Gastrocnemius medialis (tissue), 4 donors: ENCODE measurements at regions not wholly inside any gene's neighbourhood (a gene's known extent, or its start where the extent isn't known, plus 50 kb on each side); places are given as distances from the start of the nearest gene placed in this dataset.

Experiments
- ATAC-seq, 2 donors: fragments of 150-250 bp; one replicate each; pipeline ENCODE4 v1.9.1; 2016
- DNase-seq, 2 donors: peaks; one replicate each; pipeline ENCODE4 v3.0.0-alpha.2; 2019
- H3K27ac ChIP-seq, 4 donors: fragments of 200-600 bp; sonication (generic); 1 replicate in 1 of 4; 2 replicates in 3 of 4; pipeline ENCODE4 v1.5.1; 2016 to 2018; ENCODE audit warnings: mild to moderate bottlenecking in 2 of 4, moderate library complexity in 1 of 4
- H3K27me3 ChIP-seq, 3 donors: fragments of 200-600 bp; sonication (generic) in 2 of 3; 1 replicate in 1 of 3; 2 replicates in 2 of 3; pipeline versions ENCODE4 v1.5.1 to v1.6.0; 2016 to 2019; ENCODE audit warnings: mild to moderate bottlenecking in 1 of 3, moderate library complexity in 1 of 3
- H3K36me3 ChIP-seq, 2 donors: fragments of 200-600 bp; sonication (generic) in 1 of 2; one replicate each; pipeline ENCODE4 v1.5.1; 2017 to 2018
- H3K4me1 ChIP-seq, 2 donors: fragments of 200-600 bp; sonication (generic) in 1 of 2; one replicate each; pipeline ENCODE4 v1.5.1; 2016 to 2017; ENCODE audit warnings: mild to moderate bottlenecking in 2 of 2
- H3K4me3 ChIP-seq, 4 donors: fragments of 200-600 bp; sonication (generic) in 3 of 4; 1 replicate in 1 of 4; 2 replicates in 3 of 4; pipeline ENCODE4 v1.5.1; 2016 to 2019; ENCODE audit warnings: mild to moderate bottlenecking in 2 of 4
- H3K9me3 ChIP-seq, 3 donors: fragments of 200-600 bp; sonication (generic) in 2 of 3; 1 replicate in 1 of 3; 2 replicates in 2 of 3; pipeline ENCODE4 v1.5.1; 2016 to 2019
- CTCF ChIP-seq, 5 experiments: fragments of 450-650 bp in 3 of 5; fragments of 200-600 bp in 2 of 5; sonication (generic) in 2 of 5; IDR thresholded peaks in 4 of 5; conservative IDR thresholded peaks in 1 of 5; 1 replicate in 4 of 5; 2 replicates in 1 of 5; pipeline ENCODE4 v1.5.1; 2016 to 2019; ENCODE audit warnings: antibody characterized with exemption in 5 of 5, mild to moderate bottlenecking in 3 of 5, moderate library complexity in 3 of 5
- POLR2A ChIP-seq, 2 donors: fragments of 450-650 bp; IDR thresholded peaks; one replicate each; pipeline ENCODE4 v1.6.1; 2017; ENCODE audit warnings: antibody characterized with exemption in 2 of 2, mild to moderate bottlenecking in 2 of 2, moderate library complexity in 2 of 2
- in situ Hi-C, 4 donors: fragments of 200-750 bp; cut with MboI; loops; one replicate each; pipeline versions ENCODE4 v1.15.0 to v1.8.0; 2017; ENCODE audit warnings: low sequenced_read_pairs in 4 of 4
- intact Hi-C: fragments of 100-400 bp; cut with DNase I; formaldehyde crosslinking; loops from one replicate; pipeline ENCODE4 v1.15.1; 2023; ENCODE audit warnings: low total_unique reads

GRCh38 chrX:5656544-5656943, 572.1 kb downstream of the NLGN4X start:
- no peak for DNase-seq
- no peak for ATAC-seq
- Histone ChIP-seq H3K9me3 (no peaks in the 10 kb centered on the region), H3K27me3 (no peaks in the 10 kb centered on the region), H3K36me3 (no peaks in the 10 kb centered on the region), H3K4me3 (no peak overlapping the region), H3K27ac (no peak overlapping the region), H3K4me1 (no peaks in the 10 kb centered on the region)
- in situ Hi-C loops, result no loop called here
- intact Hi-C loops, result no loop called here
- no peak for TF ChIP-seq CTCF (IDR thresholded peaks at IDR 0.05 in 4 of 5, conservative IDR thresholded peaks at IDR 0.05 in 1 of 5)
- TF ChIP-seq POLR2A (IDR thresholded peaks at IDR 0.05), result no peak

- in situ Hi-C loops (no loop called here), intact Hi-C loops (no loop called here)
- Histone ChIP-seq H3K27ac (no peak overlapping the region), H3K4me3 (no peak overlapping the region), H3K27me3 (no peaks in the 10 kb centered on the region), H3K36me3 (no peaks in the 10 kb centered on the region), H3K4me1 (no peaks in the 10 kb centered on the region), H3K9me3 (no peaks in the 10 kb centered on the region)
- TF ChIP-seq CTCF (IDR thresholded peaks at IDR 0.05 in 4 of 5, conservative IDR thresholded peaks at IDR 0.05 in 1 of 5) (no peak), POLR2A (IDR thresholded peaks at IDR 0.05) (no peak)
- no peak for ATAC-seq
- DNase-seq, result no peak
These were observed 577.8 kb downstream of the NLGN4X start for GRCh38 chrX:5650904-5651303.

- TF ChIP-seq POLR2A (IDR thresholded peaks at IDR 0.05) (no peak), CTCF (IDR thresholded peaks at IDR 0.05 in 4 of 5, conservative IDR thresholded peaks at IDR 0.05 in 1 of 5) (no peak)
- H3K27ac ChIP-seq, result no peak overlapping the region
- ATAC-seq, result no peak
These were observed 579.6 kb downstream of the NLGN4X start for GRCh38 chrX:5648941-5649568.

GRCh38 chrX:5646818-5647217, 581.8 kb downstream of the NLGN4X start:
- H3K4me3 ChIP-seq, result no peak overlapping the region
- H3K4me1 ChIP-seq, result no peaks in the 10 kb centered on the region
- no peaks in the 10 kb centered on the region for H3K9me3 ChIP-seq
- no peaks in the 10 kb centered on the region for H3K27me3 ChIP-seq
- ATAC-seq (no peak), DNase-seq (no peak)
- H3K27ac ChIP-seq, result no peak overlapping the region
- intact Hi-C loops (no loop called here), in situ Hi-C loops (no loop called here)
- TF ChIP-seq POLR2A (IDR thresholded peaks at IDR 0.05) (no peak), CTCF (IDR thresholded peaks at IDR 0.05 in 4 of 5, conservative IDR thresholded peaks at IDR 0.05 in 1 of 5) (no peak)
- H3K36me3 ChIP-seq, result no peaks in the 10 kb centered on the region

More at GRCh38 chrX:5648941-5649568, 579.6 kb downstream of the NLGN4X start:
- no peaks in the 10 kb centered on the region for H3K27me3 ChIP-seq
- DNase-seq, result no peak
- intact Hi-C loops (no loop called here), in situ Hi-C loops (no loop called here)
- H3K4me1 ChIP-seq, result no peaks in the 10 kb centered on the region
- H3K9me3 ChIP-seq, result no peaks in the 10 kb centered on the region
- no peaks in the 10 kb centered on the region for H3K36me3 ChIP-seq
- H3K4me3 ChIP-seq, result no peak overlapping the region

- in situ Hi-C loops, result no loop called here
- no peaks in the 10 kb centered on the region for H3K4me1 ChIP-seq
- TF ChIP-seq CTCF (IDR thresholded peaks at IDR 0.05 in 4 of 5, conservative IDR thresholded peaks at IDR 0.05 in 1 of 5), result no peak
- no peak for TF ChIP-seq POLR2A (IDR thresholded peaks at IDR 0.05)
- H3K27ac ChIP-seq, result no peak overlapping the region
- H3K27me3 ChIP-seq, result no peaks in the 10 kb centered on the region
- DNase-seq (no peak), ATAC-seq (no peak)
- no peak overlapping the region for H3K4me3 ChIP-seq
- H3K9me3 ChIP-seq, result no peaks in the 10 kb centered on the region
- intact Hi-C loops, result no loop called here
- H3K36me3 ChIP-seq, result no peaks in the 10 kb centered on the region
These were observed 583.9 kb downstream of the NLGN4X start for GRCh38 chrX:5644776-5645175.
